H9 (cell line): ENCODE measurements at regions not wholly inside any gene's neighbourhood (a gene's known extent, or its start where the extent isn't known, plus 50 kb on each side); places are given as distances from the start of the nearest gene placed in this dataset.
A peak's percentile ranks its signal among the peaks of the same experiment; 100 is the strongest.

Experiments
- DNase-seq: peaks from one replicate; pipeline ENCODE4 v3.0.0-alpha.2; 2017
- H2AFZ ChIP-seq: one replicate; pipeline ENCODE4 v1.6.1; 2013; ENCODE audit warnings: mild to moderate bottlenecking, low read length, control low read depth, moderate library complexity
- H2AK5ac ChIP-seq: 2 replicates; pipeline ENCODE4 v1.6.1; 2013; ENCODE audit warnings: low read length, control low read depth, mixed read lengths; ENCODE audit not compliant: insufficient read length
- H2BK120ac ChIP-seq: one replicate; pipeline ENCODE4 v1.6.1; 2013; ENCODE audit warnings: low read depth, mild to moderate bottlenecking, low read length, control low read depth, inconsistent platforms; ENCODE audit not compliant: poor library complexity, severe bottlenecking
- H2BK12ac ChIP-seq: 2 replicates; pipeline ENCODE4 v1.6.1; 2013; ENCODE audit warnings: low read length, control low read depth, mixed read lengths, low read depth; ENCODE audit not compliant: insufficient read length
- H2BK15ac ChIP-seq: 2 replicates; pipeline ENCODE4 v1.6.1; 2013; ENCODE audit warnings: low read depth, low read length, control low read depth
- H2BK20ac ChIP-seq: one replicate; pipeline ENCODE4 v1.6.1; 2013; ENCODE audit warnings: low read depth, mild to moderate bottlenecking, low read length, control low read depth, inconsistent platforms; ENCODE audit not compliant: poor library complexity, severe bottlenecking
- H2BK5ac ChIP-seq: 2 replicates; pipeline ENCODE4 v1.6.1; 2013; ENCODE audit warnings: low read length, control low read depth, mixed read lengths; ENCODE audit not compliant: insufficient read length
- H3K14ac ChIP-seq: 2 replicates; pipeline ENCODE4 v1.6.1; 2013; ENCODE audit warnings: low read length, control low read depth; ENCODE audit not compliant: insufficient read depth
- H3K18ac ChIP-seq: 2 replicates; pipeline ENCODE4 v1.6.1; 2013; ENCODE audit warnings: low read depth, mild to moderate bottlenecking, mixed read lengths, low read length, control low read depth; ENCODE audit not compliant: insufficient read length
- H3K23ac ChIP-seq: 2 replicates; pipeline ENCODE4 v1.6.1; 2013; ENCODE audit warnings: low read length, control low read depth, mixed read lengths, low read depth; ENCODE audit not compliant: insufficient read length
- H3K23me2 ChIP-seq: 2 replicates; pipeline ENCODE4 v1.6.1; 2013; ENCODE audit warnings: low read depth, mild to moderate bottlenecking, mixed read lengths, low read length, control low read depth; ENCODE audit not compliant: insufficient read length, poor library complexity, severe bottlenecking
- H3K27ac ChIP-seq: 2 replicates; pipeline ENCODE4 v1.5.1; 2013; ENCODE audit warnings: low read length, control low read depth, mixed read lengths, low read depth; ENCODE audit not compliant: insufficient read length
- H3K27me3 ChIP-seq: 2 replicates; pipeline ENCODE4 v1.6.1; 2013; ENCODE audit warnings: low read length, control low read depth, inconsistent platforms; ENCODE audit not compliant: insufficient read depth
- H3K4ac ChIP-seq: 2 replicates; pipeline ENCODE4 v1.6.1; 2013; ENCODE audit warnings: low read depth, mild to moderate bottlenecking, control low read depth, inconsistent platforms, low read length, moderate library complexity
- H3K4me1 ChIP-seq: 2 replicates; pipeline ENCODE4 v1.6.1; 2013; ENCODE audit warnings: low read length, control low read depth, inconsistent platforms; ENCODE audit not compliant: insufficient read depth
- H3K4me2 ChIP-seq: 2 replicates; pipeline ENCODE4 v1.6.1; 2013; ENCODE audit warnings: low read length, control low read depth, mixed read lengths; ENCODE audit not compliant: insufficient read length, insufficient read depth
- H3K56ac ChIP-seq: 2 replicates; pipeline ENCODE4 v1.6.1; 2013; ENCODE audit warnings: low read depth, mild to moderate bottlenecking, mixed read lengths, low read length, control low read depth; ENCODE audit not compliant: insufficient read length
- H3K79me1 ChIP-seq: 2 replicates; pipeline ENCODE4 v1.6.1; 2013; ENCODE audit warnings: low read depth, mild to moderate bottlenecking, moderate library complexity, low read length, control low read depth, inconsistent platforms; ENCODE audit not compliant: insufficient read depth, poor library complexity, severe bottlenecking
- H3K79me2 ChIP-seq: 2 replicates; pipeline ENCODE4 v1.6.1; 2013; ENCODE audit warnings: low read length, control low read depth, inconsistent platforms; ENCODE audit not compliant: insufficient read depth
- H3K9ac ChIP-seq: 2 replicates; pipeline ENCODE4 v1.6.1; 2013; ENCODE audit warnings: low read length, control low read depth, mixed read lengths; ENCODE audit not compliant: insufficient read length; ENCODE audit errors: extremely low read depth
- H3K9me3 ChIP-seq: one replicate; pipeline ENCODE4 v1.6.1; 2013; ENCODE audit warnings: low read depth, low read length, inconsistent platforms; ENCODE audit not compliant: control insufficient read depth
- H3T11ph ChIP-seq: one replicate; pipeline ENCODE4 v1.6.1; 2013; ENCODE audit warnings: mild to moderate bottlenecking, low read length, control low read depth, inconsistent platforms
- H4K20me1 ChIP-seq: one replicate; pipeline ENCODE4 v1.6.1; 2013; ENCODE audit not compliant: control insufficient read depth, insufficient read length, insufficient read depth
- H4K5ac ChIP-seq: 2 replicates; pipeline ENCODE4 v1.6.1; 2013; ENCODE audit warnings: low read depth, mild to moderate bottlenecking, mixed read lengths, low read length, control low read depth; ENCODE audit not compliant: insufficient read length
- H4K8ac ChIP-seq: replicated peaks from 2 replicates; pipeline ENCODE4 v1.6.1; 2013; ENCODE audit warnings: low read length, control low read depth, mixed read lengths, low read depth; ENCODE audit not compliant: insufficient read length
- H4K91ac ChIP-seq: 2 replicates; pipeline ENCODE4 v1.6.1; 2013; ENCODE audit warnings: low read depth, mild to moderate bottlenecking, moderate library complexity, mixed read lengths, low read length, control low read depth; ENCODE audit not compliant: insufficient read length
- H3K27ac Mint-ChIP-seq, 3 experiments: 2 replicates in 2 of 3; 3 replicates in 1 of 3; pipeline ENCODE4 v1.8.0; 2020 to 2021; ENCODE audit warnings: mixed read lengths in 3 of 3, mild to moderate bottlenecking in 1 of 3, moderate library complexity in 1 of 3
- H3K27me3 Mint-ChIP-seq: 2 replicates; pipeline ENCODE4 v1.8.0; 2021; ENCODE audit warnings: low read depth, mild to moderate bottlenecking, moderate library complexity, mixed read lengths
- H3K36me3 Mint-ChIP-seq, 3 experiments: 2 replicates in 2 of 3; 3 replicates in 1 of 3; pipeline ENCODE4 v1.8.0; 2020 to 2021; ENCODE audit warnings: low read depth in 3 of 3, mixed read lengths in 3 of 3; ENCODE audit not compliant: insufficient read depth in 1 of 3
- H3K4me1 Mint-ChIP-seq, 2 experiments: 2 replicates each; pipeline ENCODE4 v1.8.0; 2020; ENCODE audit warnings: mixed read lengths in 2 of 2
- H3K4me3 Mint-ChIP-seq, 2 experiments: 2 replicates in 1 of 2; 3 replicates in 1 of 2; pipeline ENCODE4 v1.8.0; 2020 to 2021; ENCODE audit warnings: mild to moderate bottlenecking in 2 of 2, mixed read lengths in 2 of 2, moderate library complexity in 1 of 2
- H3K9me3 Mint-ChIP-seq, 2 experiments: 2 replicates in 1 of 2; 3 replicates in 1 of 2; pipeline ENCODE4 v1.8.0; 2020; ENCODE audit warnings: mild to moderate bottlenecking in 2 of 2, mixed read lengths in 2 of 2, moderate library complexity in 1 of 2
- CTCF ChIP-seq: fragments of 200-600 bp; sonication (generic); conservative IDR thresholded peaks from 3 replicates; pipeline ENCODE4 v1.8.0; 2021; ENCODE audit warnings: antibody characterized with exemption, mild to moderate bottlenecking
- WGBS: extraction: QIAGEN DNeasy Blood & Tissue Kit; methylation state at CpG from one replicate; pipeline ENCODE4 v1.1.7; 2013; ENCODE audit warnings: missing lambda C conversion rate, low lambda C conversion rate, mixed read lengths; ENCODE audit not compliant: insufficient read length; ENCODE audit errors: extremely low coverage; 5-methylcytosine and 5-hydroxymethylcytosine counted together

GRCh38 chr14:65286443-65286842 is 126.1 kb upstream of the FUT8 start:
- Histone ChIP-seq H4K5ac (no peak overlapping the region), H3T11ph (no peak overlapping the region), H3K27me3 (no peaks in the 10 kb centered on the region), H3K18ac (no peak overlapping the region), H3K56ac (no peak overlapping the region), H4K20me1 (no peaks in the 10 kb centered on the region), H3K27ac (no peak overlapping the region), H2AK5ac (no peak overlapping the region), H3K79me1 (no peaks in the 10 kb centered on the region), H2AFZ (no peak overlapping the region), H3K9ac (no peak overlapping the region), H3K4me2 (no peak overlapping the region), H2BK20ac (no peak overlapping the region), H3K23ac (no peak overlapping the region), H4K91ac (no peak overlapping the region), H3K9me3 (no peaks in the 10 kb centered on the region), H3K4me1 (peaks cover 11% of the 10 kb centered on the region; the same call in 1 of the 2 replicates), H3K23me2 (peaks cover 4% of the 10 kb centered on the region), H3K14ac (no peak overlapping the region), H3K79me2 (no peaks in the 10 kb centered on the region), H2BK120ac (no peak overlapping the region), H4K8ac (no peak overlapping the region), H2BK15ac (no peak overlapping the region), H2BK12ac (no peak overlapping the region), H3K4ac (no peak overlapping the region), H2BK5ac (no peak overlapping the region)
- H3K27ac Mint-ChIP-seq: no peak overlapping the region
- DNase-seq: no peak
- peaks cover 0 to 3% of the 10 kb centered on the region in 2 experiments; a peak in 3 of 5 replicates for H3K9me3 Mint-ChIP-seq
- H3K36me3 Mint-ChIP-seq: peaks cover 0 to 4% (median 0%) of the 10 kb centered on the region in 3 experiments; a peak in 1 of 7 replicates
- no peak overlapping the region for H3K4me3 Mint-ChIP-seq
- peaks cover 30 to 43% of the 10 kb centered on the region in 2 experiments for H3K4me1 Mint-ChIP-seq
- peaks cover 2% of the 10 kb centered on the region for H3K27me3 Mint-ChIP-seq
- peak; percentile 49; the same call in 2 of the 3 replicates for TF ChIP-seq CTCF
- WGBS: no CpG with 5 or more reads among the region's 8 CpGs
